SK-N-SH (cell line): ENCODE measurements at regions not wholly inside any gene's neighbourhood (a gene's known extent, or its start where the extent isn't known, plus 50 kb on each side); places are given as distances from the start of the nearest gene placed in this dataset.

ENCODE experiments used
- CTCF ChIA-PET: fragments of 300-600, 350-600 bp; formaldehyde crosslinking; extraction: SDS; loops from one replicate; lab custom pipeline; 2021; lab: Yijun Ruan, JAX
- POLR2A ChIA-PET: fragments of 350-600 bp; sonication (Branson Sonifier 250); formaldehyde crosslinking; extraction: SDS; loops from one replicate; lab custom pipeline; 2020; ENCODE audit warnings: antibody characterized with exemption, inconsistent platforms; lab: Yijun Ruan, JAX
- DNase-seq: peaks from one replicate; pipeline ENCODE4 v3.0.0; 2012
- H2AFZ ChIP-seq: fragments of 200-600 bp; sonication (generic); 2 replicates; pipeline ENCODE4 v1.8.1; 2016; ENCODE audit warnings: antibody characterized with exemption, mild to moderate bottlenecking, low read depth
- H3F3A ChIP-seq: fragments of 200-600 bp; sonication (generic); replicated peaks from 2 replicates; pipeline ENCODE3; 2016; ENCODE audit warnings: antibody characterized with exemption, mild to moderate bottlenecking; ENCODE audit not compliant: insufficient read depth
- H3K27ac ChIP-seq, 2 experiments: fragments of 200-500 bp in 1 of 2; fragments of 200-600 bp in 1 of 2; sonication (Bioruptor generic) in 1 of 2; sonication (generic), shearing (Covaris generic) in 1 of 2; 2 replicates each; pipeline versions ENCODE4 v1.5.1 to v1.6.1; 2014 to 2016; ENCODE audit warnings: low read depth in 2 of 2, inconsistent platforms in 1 of 2, low read length in 1 of 2, mild to moderate bottlenecking in 1 of 2, mixed read lengths in 1 of 2
- H3K27me3 ChIP-seq: fragments of 200-600 bp; sonication (generic), shearing (Covaris generic); 2 replicates; pipeline ENCODE4 v1.6.1; 2016; ENCODE audit warnings: mixed run types; ENCODE audit not compliant: insufficient read depth
- H3K36me3 ChIP-seq, 2 experiments: fragments of 200-500 bp in 1 of 2; fragments of 200-600 bp in 1 of 2; sonication (Bioruptor generic) in 1 of 2; sonication (generic) in 1 of 2; replicated peaks in 1 of 2; 2 replicates each; pipeline versions ENCODE3 to v1.5.1; 2014 to 2016; ENCODE audit warnings: low read length in 1 of 2, mild to moderate bottlenecking in 1 of 2; ENCODE audit not compliant: insufficient read depth in 2 of 2, control insufficient read depth in 1 of 2
- H3K4me1 ChIP-seq, 2 experiments: fragments of 200-500 bp in 1 of 2; fragments of 200-600 bp in 1 of 2; sonication (Bioruptor generic) in 1 of 2; sonication (generic), shearing (Covaris generic) in 1 of 2; 2 replicates each; pipeline versions ENCODE4 v1.5.1 to v1.6.1; 2014 to 2016; ENCODE audit warnings: low read depth in 1 of 2, low read length in 1 of 2, mixed run types in 1 of 2; ENCODE audit not compliant: insufficient read depth in 2 of 2, control insufficient read depth in 1 of 2
- H3K4me2 ChIP-seq: fragments of 200-600 bp; sonication (generic), shearing (Covaris generic); 2 replicates; pipeline ENCODE4 v1.6.1; 2017; ENCODE audit warnings: mixed run types
- H3K4me3 ChIP-seq, 2 experiments: fragments of 200-500 bp in 1 of 2; fragments of 200-600 bp in 1 of 2; sonication (Bioruptor generic) in 1 of 2; sonication (generic), shearing (Covaris generic) in 1 of 2; 2 replicates each; pipeline versions ENCODE4 v1.5.1 to v1.8.1; 2014 to 2016; ENCODE audit warnings: low read depth in 2 of 2, inconsistent platforms in 1 of 2, low read length in 1 of 2, mild to moderate bottlenecking in 1 of 2, mixed read lengths in 1 of 2, moderate library complexity in 1 of 2
- H3K79me2 ChIP-seq: fragments of 200-600 bp; sonication (generic); 2 replicates; pipeline ENCODE4 v1.8.1; 2017; ENCODE audit warnings: mild to moderate bottlenecking; ENCODE audit not compliant: insufficient read depth
- H3K9ac ChIP-seq: fragments of 200-600 bp; sonication (generic); 2 replicates; pipeline ENCODE4 v1.6.1; 2017; ENCODE audit warnings: mixed run types
- H3K9me2 ChIP-seq: fragments of 200-600 bp; sonication (generic); 2 replicates; pipeline ENCODE4 v1.6.1; 2017; ENCODE audit warnings: mixed run types
- H3K9me3 ChIP-seq: fragments of 200-600 bp; sonication (generic); 2 replicates; pipeline ENCODE4 v1.6.1; 2017; ENCODE audit warnings: mixed run types, mild to moderate bottlenecking, moderate library complexity
- H4K20me1 ChIP-seq: fragments of 200-600 bp; sonication (generic); 2 replicates; pipeline ENCODE4 v1.6.1; 2017; ENCODE audit warnings: mild to moderate bottlenecking, mixed run types; ENCODE audit not compliant: insufficient read depth
- CHD2 ChIP-seq: fragments of 150-350 bp; IDR thresholded peaks from 2 replicates; pipeline ENCODE4 v1.6.1; 2018; ENCODE audit warnings: low read length; ENCODE audit not compliant: partially characterized antibody
- EZH2phosphoT487 ChIP-seq: fragments of 200-600 bp; sonication (generic); IDR thresholded peaks from 2 replicates; pipeline ENCODE4 v1.6.1; 2017; ENCODE audit warnings: low read depth, mixed run types, mild to moderate bottlenecking, antibody characterized with exemption, moderate library complexity, borderline replicate concordance
- FOXJ3 ChIP-seq: sonication (generic); formaldehyde crosslinking; IDR thresholded peaks from 2 replicates; pipeline ENCODE4 v1.5.1; 2020; ENCODE audit warnings: mild to moderate bottlenecking, missing genetic modification reagents
- GABPA ChIP-seq: IDR thresholded peaks from 2 replicates; pipeline ENCODE4 v1.4.0; 2012; ENCODE audit warnings: low read depth, mild to moderate bottlenecking
- GATA2 ChIP-seq: sonication (generic); formaldehyde crosslinking; IDR thresholded peaks from 2 replicates; pipeline ENCODE4 v1.5.0; 2020; ENCODE audit warnings: mild to moderate bottlenecking, missing genetic modification reagents
- MXI1 ChIP-seq: IDR thresholded peaks from 2 replicates; pipeline ENCODE4 v1.6.1; 2012; ENCODE audit warnings: mild to moderate bottlenecking, low read depth, low read length, improper control_type of control experiment
- NRF1 ChIP-seq: IDR thresholded peaks from 2 replicates; pipeline ENCODE4 v1.6.1; 2012; ENCODE audit warnings: low read depth, mild to moderate bottlenecking, low read length
- PBX3 ChIP-seq: IDR thresholded peaks from 2 replicates; pipeline ENCODE4; 2012
- POLR2AphosphoS5 ChIP-seq: IDR thresholded peaks from 2 replicates; pipeline ENCODE4 v1.6.1; 2012; ENCODE audit warnings: low read depth, low read length
- RAD21 ChIP-seq: IDR thresholded peaks from 2 replicates; pipeline ENCODE4 v1.6.1; 2012; ENCODE audit warnings: mild to moderate bottlenecking, low read length
- RCOR1 ChIP-seq: fragments of 150-350 bp; IDR thresholded peaks from 2 replicates; pipeline ENCODE4 v1.6.1; 2017; ENCODE audit warnings: antibody characterized with exemption, low read length
- RXRA ChIP-seq: IDR thresholded peaks from 2 replicates; pipeline ENCODE4 v1.4.0; 2012; ENCODE audit warnings: low read depth, mild to moderate bottlenecking, borderline replicate concordance
- TCF12 ChIP-seq: IDR thresholded peaks from 2 replicates; pipeline ENCODE4 v1.4.0; 2012
- TEAD4 ChIP-seq: IDR thresholded peaks from 2 replicates; pipeline ENCODE4 v1.4.0; 2012; ENCODE audit warnings: mild to moderate bottlenecking, borderline replicate concordance; ENCODE audit not compliant: insufficient read depth
- USF1 ChIP-seq: IDR thresholded peaks from 2 replicates; pipeline ENCODE4 v1.4.0; 2012; ENCODE audit warnings: low read depth, borderline replicate concordance
- ZBTB33 ChIP-seq: IDR thresholded peaks from 2 replicates; pipeline ENCODE4 v1.4.0; 2012; ENCODE audit warnings: low read depth, borderline replicate concordance
- WGBS: methylation state at CpG from one replicate; pipeline ENCODE4 v1.1.6; 2017; ENCODE audit warnings: low lambda C conversion rate; 5-methylcytosine and 5-hydroxymethylcytosine counted together

GRCh38 chr6:100998111-100998510 lies 117.0 kb upstream of the ASCC3 start:
- Histone ChIP-seq H3K27me3 (no peaks in the 10 kb centered on the region), H4K20me1 (no peaks in the 10 kb centered on the region), H3F3A (no peaks in the 10 kb centered on the region), H3K9me3 (no peaks in the 10 kb centered on the region), H3K4me2 (no peak overlapping the region), H3K27ac (no peak overlapping the region), H3K36me3 (no peaks in the 10 kb centered on the region), H3K9me2 (no peaks in the 10 kb centered on the region), H3K79me2 (no peaks in the 10 kb centered on the region), H3K4me3 (no peak overlapping the region), H2AFZ (no peak overlapping the region), H3K4me1 (no peaks in the 10 kb centered on the region), H3K9ac (no peak overlapping the region)
- DNase-seq, result no peak
- 22% methylated on average over 3 of the region's 3 CpGs for WGBS
- ChIA-PET CTCF (no interaction called here), POLR2A (no interaction called here)
- TF ChIP-seq GATA2 (CRISPR knock-in tag) (no peak), USF1 (no peak), PBX3 (no peak), CHD2 (no peak), FOXJ3 (CRISPR knock-in tag) (no peak), RAD21 (no peak), POLR2AphosphoS5 (no peak), NRF1 (no peak), MXI1 (no peak), ZBTB33 (no peak), TCF12 (no peak), GABPA (no peak), RCOR1 (no peak), RXRA (no peak), TEAD4 (no peak), EZH2phosphoT487 (no peak)
